ENCODE measurements at regions not wholly inside any gene's neighbourhood (a gene's known extent, or its start where the extent isn't known, plus 50 kb on each side); places are given as distances from the start of the nearest gene placed in this dataset.
A peak's percentile ranks its signal among the peaks of the same experiment; 100 is the strongest.
"Not testable (repeated sequence)": the region's sequence is repeated elsewhere in the genome, so short reads cannot be mapped to it uniquely, and the experiment has no call there.

DNA sequence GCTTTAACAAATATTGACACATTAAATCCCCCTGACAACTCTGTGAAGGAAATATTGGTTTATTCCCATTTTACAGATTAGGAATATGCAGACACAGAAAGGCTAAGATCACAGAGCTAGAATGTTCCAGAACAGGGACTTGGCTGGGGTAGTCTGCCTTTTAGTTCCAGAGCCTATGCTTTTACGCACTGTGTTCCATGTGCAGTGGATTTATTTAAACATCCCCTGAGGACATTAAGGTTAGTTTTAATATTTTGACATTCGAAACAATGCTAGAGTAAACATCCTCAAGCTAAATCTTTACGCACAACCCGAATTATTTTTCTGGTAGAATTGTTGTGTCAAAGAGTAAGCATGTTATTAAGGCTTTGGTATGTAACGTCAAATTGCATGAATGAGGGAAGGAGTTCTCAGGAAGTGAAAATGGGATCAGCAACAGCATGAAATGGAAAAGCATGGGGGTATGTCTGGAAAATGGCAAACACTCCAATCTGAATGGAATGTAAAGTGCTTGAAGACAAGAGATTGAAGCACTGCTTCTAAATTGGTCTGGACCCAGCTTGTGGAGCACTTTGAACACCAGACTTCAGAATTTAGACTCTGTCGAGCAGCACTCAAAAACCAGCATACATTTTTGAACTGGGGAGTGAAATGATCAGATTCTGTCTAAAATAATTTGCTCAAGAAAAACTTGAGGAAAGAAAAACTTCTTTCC lies 429.9 kb downstream of the CD83 start:
- TF ChIP-seq, protein P1, sequence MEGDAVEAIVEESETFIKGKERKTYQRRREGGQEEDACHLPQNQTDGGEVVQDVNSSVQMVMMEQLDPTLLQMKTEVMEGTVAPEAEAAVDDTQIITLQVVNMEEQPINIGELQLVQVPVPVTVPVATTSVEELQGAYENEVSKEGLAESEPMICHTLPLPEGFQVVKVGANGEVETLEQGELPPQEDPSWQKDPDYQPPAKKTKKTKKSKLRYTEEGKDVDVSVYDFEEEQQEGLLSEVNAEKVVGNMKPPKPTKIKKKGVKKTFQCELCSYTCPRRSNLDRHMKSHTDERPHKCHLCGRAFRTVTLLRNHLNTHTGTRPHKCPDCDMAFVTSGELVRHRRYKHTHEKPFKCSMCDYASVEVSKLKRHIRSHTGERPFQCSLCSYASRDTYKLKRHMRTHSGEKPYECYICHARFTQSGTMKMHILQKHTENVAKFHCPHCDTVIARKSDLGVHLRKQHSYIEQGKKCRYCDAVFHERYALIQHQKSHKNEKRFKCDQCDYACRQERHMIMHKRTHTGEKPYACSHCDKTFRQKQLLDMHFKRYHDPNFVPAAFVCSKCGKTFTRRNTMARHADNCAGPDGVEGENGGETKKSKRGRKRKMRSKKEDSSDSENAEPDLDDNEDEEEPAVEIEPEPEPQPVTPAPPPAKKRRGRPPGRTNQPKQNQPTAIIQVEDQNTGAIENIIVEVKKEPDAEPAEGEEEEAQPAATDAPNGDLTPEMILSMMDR (IDR thresholded peaks at IDR 0.05; ENCODE audit: borderline replicate concordance): no peak
- Histone ChIP-seq H3K4me1 (peaks cover 41% of the 10 kb centered on the region), H3K9me3 (replicated peaks) (no peaks in the 10 kb centered on the region), H3K27ac (replicated peaks) (no peak overlapping the region), H3K4me3 (no peak overlapping the region), H3K27me3 (ENCODE audit: low read depth) (no peaks in the 10 kb centered on the region), H3K36me3 (no peaks in the 10 kb centered on the region)
- DNase-seq: no peak
- intact Hi-C loops (cut with micrococcal nuclease): no loop called here

- Histone ChIP-seq H3K9me3 (replicated peaks) (no peaks in the 10 kb centered on the region), H3K4me3 (no peak overlapping the region), H3K4me1 (peaks cover 38% of the 10 kb centered on the region), H3K36me3 (no peaks in the 10 kb centered on the region), H3K27me3 (ENCODE audit: low read depth) (no peaks in the 10 kb centered on the region), H3K27ac (replicated peaks) (no peak overlapping the region)
- TF ChIP-seq, protein P1 (IDR thresholded peaks at IDR 0.05; ENCODE audit: borderline replicate concordance): no peak
- intact Hi-C loops (cut with micrococcal nuclease): no loop called here
- no peak for DNase-seq
Observed at GRCh38 chr6:14549304-14549770, 431.8 kb downstream of the CD83 start.

GRCh38 chr6:14549871-14550270 lies 432.3 kb downstream of the CD83 start:
- H3K36me3 ChIP-seq: no peaks in the 10 kb centered on the region
- TF ChIP-seq, protein P1 (IDR thresholded peaks at IDR 0.05; ENCODE audit: borderline replicate concordance): no peak
- intact Hi-C loops (cut with micrococcal nuclease): no loop called here
- peaks cover 33% of the 10 kb centered on the region for H3K4me1 ChIP-seq
- no peaks in the 10 kb centered on the region for H3K27me3 ChIP-seq (ENCODE audit: low read depth)
- no peak overlapping the region for H3K27ac ChIP-seq (replicated peaks)
- no peak for DNase-seq
- no peaks in the 10 kb centered on the region for H3K9me3 ChIP-seq (replicated peaks)
- no peak overlapping the region for H3K4me3 ChIP-seq

- H3K4me3 ChIP-seq: no peak overlapping the region
- H3K27ac ChIP-seq (replicated peaks): peak overlapping the region; percentile 80
- no peaks in the 10 kb centered on the region for H3K36me3 ChIP-seq
- peaks cover 27% of the 10 kb centered on the region for H3K4me1 ChIP-seq
- TF ChIP-seq, protein P1 (IDR thresholded peaks at IDR 0.05; ENCODE audit: borderline replicate concordance): no peak
- DNase-seq: no peak
- intact Hi-C loops (cut with micrococcal nuclease): no loop called here
- no peaks in the 10 kb centered on the region for H3K27me3 ChIP-seq (ENCODE audit: low read depth)
- no peaks in the 10 kb centered on the region for H3K9me3 ChIP-seq (replicated peaks)
Observed at GRCh38 chr6:14550410-14550809, 432.8 kb downstream of the CD83 start.

DNA sequence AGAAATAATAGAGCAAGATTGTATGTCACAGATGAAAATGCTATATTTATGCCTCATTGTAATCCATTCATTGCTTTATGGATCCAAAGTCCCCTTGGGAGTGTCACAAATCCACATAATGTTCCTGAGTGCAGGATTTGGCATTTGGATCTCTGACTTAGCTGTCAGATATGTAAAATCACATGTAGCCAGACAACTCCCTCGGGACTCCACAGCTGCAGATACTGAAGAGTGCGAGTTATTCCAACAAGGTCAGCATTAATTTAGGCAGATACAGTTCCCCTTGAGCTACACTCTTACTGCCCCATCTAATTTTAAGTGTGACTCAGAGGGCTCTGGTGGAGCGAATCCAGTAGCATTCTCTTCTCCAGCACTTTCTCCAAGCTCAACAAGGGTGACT lies 433.2 kb downstream of the CD83 start:
- H3K27ac ChIP-seq (replicated peaks): peak overlapping the region; percentile 80
- peaks cover 25% of the 10 kb centered on the region for H3K4me1 ChIP-seq
- no peaks in the 10 kb centered on the region for H3K9me3 ChIP-seq (replicated peaks)
- H3K4me3 ChIP-seq: no peak overlapping the region
- H3K27me3 ChIP-seq (ENCODE audit: low read depth): no peaks in the 10 kb centered on the region
- intact Hi-C loops (cut with micrococcal nuclease): no loop called here
- DNase-seq: peak; percentile 43
- TF ChIP-seq, protein P1 (IDR thresholded peaks at IDR 0.05; ENCODE audit: borderline replicate concordance): no peak
- H3K36me3 ChIP-seq: no peaks in the 10 kb centered on the region

- peaks cover 23% of the 10 kb centered on the region for H3K4me1 ChIP-seq
- H3K9me3 ChIP-seq (replicated peaks); H3K4me3 ChIP-seq; intact Hi-C loops (cut with micrococcal nuclease); H3K27me3 ChIP-seq (ENCODE audit: low read depth); DNase-seq; H3K36me3 ChIP-seq: not testable (repeated sequence)
- peak overlapping the region; percentile 80 for H3K27ac ChIP-seq (replicated peaks)
Observed at GRCh38 chr6:14551601-14552000, 434.0 kb downstream of the CD83 start.
